ENCODE measurements at regions not wholly inside any gene's neighbourhood (a gene's known extent, or its start where the extent isn't known, plus 50 kb on each side); places are given as distances from the start of the nearest gene placed in this dataset.
"Not testable (repeated sequence)": the region's sequence is repeated elsewhere in the genome, so short reads cannot be mapped to it uniquely, and the experiment has no call there.

DNA sequence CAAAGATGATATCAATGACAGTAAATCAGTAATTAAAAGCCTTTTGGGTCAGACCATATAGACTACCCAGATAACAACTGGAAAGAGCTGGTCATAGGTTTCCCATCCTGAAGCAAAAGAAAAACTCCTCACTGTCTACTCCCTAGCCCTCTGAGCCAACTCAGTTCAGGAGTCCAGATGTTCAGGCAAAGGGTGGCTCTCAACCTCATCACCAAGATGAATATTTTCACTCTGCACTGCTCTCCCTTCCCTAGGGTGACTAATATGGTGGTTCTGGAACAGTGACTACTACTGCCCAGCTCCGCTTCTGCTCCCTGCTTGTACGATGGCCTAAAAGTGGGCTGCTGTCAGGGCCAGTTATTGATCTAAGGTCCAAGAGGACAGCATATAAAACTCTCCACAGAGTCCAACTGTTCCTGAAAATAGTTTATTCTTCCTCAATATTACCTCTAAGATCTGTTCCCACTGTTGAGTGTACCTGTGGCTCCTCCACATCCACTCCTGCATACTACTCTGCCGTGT, 263.4 kb upstream of the SLC30A5 start:
- DNase-seq = no peak

DNA sequence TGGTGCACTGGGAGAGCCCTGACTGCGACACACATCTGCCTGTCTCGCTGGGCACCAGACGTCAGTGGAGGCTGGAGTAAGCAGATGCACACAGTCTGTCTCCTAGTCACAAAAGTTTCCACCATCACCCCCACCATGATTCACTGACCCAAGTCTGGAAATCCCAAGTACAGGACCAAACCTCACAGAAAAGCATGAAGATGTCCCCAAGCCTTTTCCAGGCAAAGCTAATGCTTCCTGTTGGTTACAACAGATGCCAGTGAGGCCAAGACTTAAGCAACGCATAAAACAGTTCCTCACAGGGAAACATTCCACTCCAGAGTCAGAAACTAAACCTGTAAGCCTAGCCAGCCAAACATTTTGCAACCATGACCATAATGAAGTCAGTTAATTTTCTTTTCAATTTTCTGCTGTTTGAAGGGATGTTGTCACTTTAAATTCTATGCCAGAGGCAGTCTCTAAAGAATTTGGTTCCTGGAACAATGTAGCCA, 259.3 kb upstream of the SLC30A5 start:
- no peak for DNase-seq

DNA sequence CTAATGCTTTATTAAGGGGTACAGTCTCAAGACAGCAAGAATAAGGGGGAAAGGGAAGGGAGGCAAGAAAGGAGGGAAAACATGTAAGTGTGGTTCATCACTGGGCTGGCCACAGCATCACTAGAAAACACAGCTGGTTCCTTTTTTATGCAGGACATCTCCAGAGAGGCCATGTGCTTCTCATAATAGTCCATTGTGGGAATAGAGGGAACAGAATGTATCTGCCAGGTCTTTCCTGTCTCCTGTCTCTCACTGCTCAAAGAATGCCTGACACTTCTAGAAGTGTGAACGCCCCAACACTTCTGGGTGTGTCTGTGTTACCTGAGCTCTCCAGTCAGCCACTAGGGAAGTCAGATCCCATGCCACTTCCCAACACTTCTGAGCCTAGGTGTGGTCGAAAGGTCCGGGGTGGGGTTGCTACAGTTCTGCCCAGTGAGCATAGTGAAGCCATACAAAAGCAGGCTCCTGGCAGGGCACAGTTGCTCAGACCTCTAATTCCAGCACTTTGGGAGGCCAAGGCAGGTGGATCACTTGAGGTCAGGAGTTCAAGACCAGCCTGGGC, 255.6 kb upstream of the SLC30A5 start:
- DNase-seq = no peak

DNA sequence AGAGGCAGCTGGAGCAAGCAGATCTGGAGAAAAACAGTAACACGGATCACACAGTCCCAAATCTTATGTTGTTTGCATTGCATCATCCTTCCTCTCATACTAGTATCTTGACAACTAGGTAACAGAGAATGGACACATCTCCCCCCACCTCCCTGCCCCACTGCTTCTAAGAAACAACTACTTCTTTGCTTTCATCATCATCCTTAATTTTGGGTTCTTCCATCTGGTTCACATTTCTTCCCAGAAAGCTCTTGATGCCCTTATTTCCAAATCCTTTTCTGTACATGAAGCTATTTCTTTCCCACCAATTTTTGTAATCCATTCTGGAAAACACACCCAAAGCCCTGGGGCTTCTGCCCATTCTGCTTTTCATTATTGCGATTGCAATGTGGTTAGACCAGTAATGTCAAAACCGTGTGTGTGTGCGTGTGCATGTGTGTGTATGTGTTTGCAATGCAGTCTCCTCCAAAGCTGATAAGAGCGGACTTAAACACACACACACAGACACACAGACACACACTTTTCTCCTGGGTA, 254.7 kb upstream of the SLC30A5 start:
- no peak for DNase-seq

DNA sequence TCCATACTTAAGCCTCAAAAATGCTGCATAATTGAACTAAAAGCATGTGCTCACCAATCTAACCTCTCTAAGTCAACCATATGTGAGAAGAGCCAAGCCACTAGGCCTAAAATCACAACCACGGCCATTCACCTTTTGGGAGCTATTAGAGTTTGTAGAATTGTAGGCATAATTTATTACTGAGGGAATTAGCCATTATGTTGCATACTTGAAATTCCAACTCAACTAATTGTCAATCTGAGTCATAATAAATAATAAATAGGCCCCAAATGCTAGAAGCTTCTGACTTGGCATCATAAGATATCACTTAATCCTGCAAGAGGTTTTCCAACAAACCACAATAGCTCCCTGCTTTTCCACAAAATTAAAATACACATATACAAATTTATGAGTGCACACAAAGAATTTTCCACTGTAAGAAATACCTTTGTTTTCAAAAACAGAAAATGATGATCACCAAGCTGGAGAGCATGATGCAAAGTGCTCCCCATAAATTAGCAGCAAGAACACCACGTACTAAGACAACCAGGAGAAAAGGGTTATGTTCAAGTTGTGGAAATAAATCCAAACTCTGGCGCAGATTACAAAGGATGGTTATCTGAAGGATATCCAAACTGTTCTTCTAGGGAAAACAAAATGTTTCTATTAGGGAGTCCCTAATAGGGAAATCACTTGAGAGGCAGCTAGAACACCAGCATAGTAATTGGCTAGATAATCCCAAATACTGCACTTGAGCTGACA, 250.0 kb upstream of the SLC30A5 start:
- DNase-seq = no peak

DNA sequence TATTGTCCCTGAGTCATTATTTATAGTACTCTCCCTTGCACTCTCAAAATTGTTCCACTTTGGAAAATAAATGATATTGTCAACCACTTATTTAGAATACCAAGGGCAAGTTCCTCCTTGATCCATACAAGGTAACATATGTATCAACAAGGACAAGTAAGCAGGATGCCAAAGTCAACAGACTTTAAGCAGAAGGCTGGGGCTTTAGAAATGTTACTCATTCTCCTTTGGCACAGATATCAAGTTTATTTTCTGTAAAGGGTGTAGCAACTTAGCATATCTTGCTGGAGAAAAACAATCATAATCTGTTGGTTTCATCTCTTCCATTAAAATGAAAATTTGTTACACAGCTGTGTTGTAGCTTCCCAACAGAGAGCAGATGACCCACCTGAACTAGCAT, 248.7 kb upstream of the SLC30A5 start:
- no peak for DNase-seq

DNA sequence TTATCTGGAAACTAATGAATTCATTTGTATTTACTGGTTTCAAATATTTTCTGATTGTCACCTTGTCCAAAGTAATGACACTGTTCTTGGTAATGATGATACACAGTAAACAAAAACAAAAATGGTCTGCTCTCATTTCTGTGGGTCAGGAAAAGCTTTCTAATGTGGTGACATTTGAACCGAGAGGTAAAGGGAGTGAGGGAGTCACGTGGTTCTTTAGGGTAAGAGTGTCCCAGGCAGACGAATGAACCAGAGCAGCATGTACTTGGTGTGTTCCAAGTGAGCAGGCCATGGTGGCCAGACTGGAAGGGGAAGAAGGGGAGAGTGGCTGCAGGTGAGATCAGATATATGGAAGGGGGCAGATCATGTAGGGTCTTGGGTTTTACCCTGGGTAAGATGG, 247.0 kb upstream of the SLC30A5 start:
- DNase-seq = no peak

DNA sequence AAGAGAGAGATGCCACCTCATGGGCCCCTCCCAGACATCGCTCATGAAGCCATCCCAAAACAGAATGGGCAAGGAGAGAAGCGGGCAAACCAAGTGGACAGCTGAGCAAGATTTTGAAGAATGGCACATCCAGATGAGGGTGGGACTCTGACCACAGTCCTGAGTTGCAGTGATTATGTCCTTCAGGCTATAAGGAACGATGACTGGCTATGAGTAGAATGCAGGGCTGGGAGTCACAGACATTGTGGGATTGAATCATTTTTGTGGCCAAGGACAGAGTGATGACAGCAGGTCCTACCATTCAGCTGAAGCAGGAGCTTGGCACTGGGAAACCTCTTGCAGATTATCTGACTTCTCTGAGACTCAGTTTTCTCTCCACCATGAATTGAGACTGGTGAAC, 245.7 kb upstream of the SLC30A5 start:
- no peak for DNase-seq

DNA sequence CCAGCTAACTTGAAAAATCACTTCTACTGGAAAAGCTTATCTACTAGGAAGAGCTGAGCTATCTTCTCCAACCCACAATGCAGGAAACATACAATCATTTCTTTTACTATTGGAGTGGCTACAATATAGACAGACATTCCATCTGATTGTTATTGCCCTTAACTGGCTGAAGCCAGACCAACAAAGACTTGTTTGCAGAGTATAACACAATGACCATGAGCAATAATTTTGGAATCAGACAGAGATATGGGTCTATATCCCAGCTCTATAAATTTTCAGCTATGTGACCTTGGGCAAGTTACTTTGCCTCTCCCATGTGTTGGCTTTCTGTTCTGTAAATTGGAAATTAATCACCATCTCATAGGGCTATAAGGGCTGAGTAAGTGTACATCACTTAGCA, 244.7 kb upstream of the SLC30A5 start:
- DNase-seq = no peak

DNA sequence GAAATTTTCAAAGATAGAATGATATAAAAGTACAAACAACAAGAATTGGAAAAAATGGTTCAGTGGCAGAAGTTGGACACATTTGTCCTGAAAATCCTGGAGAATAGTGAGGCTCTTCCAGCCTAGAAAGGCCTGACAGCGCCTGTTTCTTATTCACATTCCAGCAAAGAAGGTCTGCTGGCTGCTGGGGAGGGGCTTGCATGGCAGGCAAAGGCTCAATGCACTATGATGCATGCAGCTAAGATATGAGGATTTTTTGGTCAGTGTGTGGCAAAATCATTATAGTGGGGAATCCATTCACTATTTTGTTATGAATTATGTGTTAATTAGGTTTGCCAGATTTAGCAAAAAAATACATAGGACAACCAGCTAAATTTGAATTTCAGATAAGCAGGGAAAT, 243.9 kb upstream of the SLC30A5 start:
- DNase-seq = no peak

DNA sequence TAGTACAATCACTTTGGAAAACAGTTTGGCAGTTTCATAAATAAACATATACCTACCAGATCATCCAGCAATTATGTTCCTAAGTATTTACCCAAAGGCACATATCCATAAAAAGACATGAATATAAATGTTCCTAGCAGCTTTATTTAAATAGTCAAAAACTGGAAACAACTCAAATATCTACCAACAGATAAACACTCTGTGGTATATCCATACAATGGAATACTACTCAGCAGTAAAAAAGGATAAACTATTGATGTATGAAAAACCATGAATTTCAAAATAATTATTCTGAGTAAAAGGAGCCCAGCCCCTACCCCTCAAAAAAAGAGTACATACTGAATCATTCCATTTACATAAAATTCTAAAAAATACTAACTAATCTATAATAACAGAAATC, 232.7 kb upstream of the SLC30A5 start:
- no peak for DNase-seq

DNA sequence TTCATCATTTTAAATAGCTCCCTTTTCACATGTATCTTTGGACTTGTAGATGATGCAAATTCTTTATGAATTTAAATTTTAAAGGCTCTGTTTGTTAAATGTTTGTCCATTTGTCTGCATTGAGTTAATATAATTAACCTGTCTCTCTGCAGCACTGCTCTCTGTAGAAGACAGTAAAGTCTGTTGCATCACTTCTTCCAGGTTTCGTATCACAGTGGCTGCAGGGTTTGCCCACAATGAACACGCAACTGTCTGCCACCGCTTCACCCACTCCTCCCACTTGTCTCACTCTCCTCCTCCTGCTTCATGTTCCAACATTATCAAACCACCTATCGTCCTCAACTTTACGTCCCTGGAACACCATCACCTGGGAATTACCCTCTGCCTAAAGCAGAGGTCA, 231.3 kb upstream of the SLC30A5 start:
- DNase-seq = no peak

DNA sequence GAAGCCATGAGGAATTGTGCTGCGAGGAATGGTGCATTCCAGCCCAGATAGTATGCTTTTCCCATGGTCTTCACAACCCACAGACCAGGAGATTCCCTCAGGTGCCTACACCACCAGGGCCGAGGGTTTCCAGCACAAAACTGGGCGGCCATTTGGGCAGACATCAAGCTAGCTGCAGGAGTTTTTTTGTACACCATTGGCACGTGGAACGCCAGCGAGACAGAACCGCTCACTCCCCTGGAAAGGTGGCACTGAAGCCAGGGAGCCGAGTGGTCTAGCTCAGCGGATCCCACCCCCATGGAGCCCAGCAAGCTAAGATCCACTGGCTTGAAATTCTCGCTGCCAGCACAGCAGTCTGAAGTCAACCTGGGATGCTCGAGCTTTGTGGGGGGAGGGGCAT, 228.6 kb upstream of the SLC30A5 start:
- not testable (repeated sequence) for DNase-seq

DNA sequence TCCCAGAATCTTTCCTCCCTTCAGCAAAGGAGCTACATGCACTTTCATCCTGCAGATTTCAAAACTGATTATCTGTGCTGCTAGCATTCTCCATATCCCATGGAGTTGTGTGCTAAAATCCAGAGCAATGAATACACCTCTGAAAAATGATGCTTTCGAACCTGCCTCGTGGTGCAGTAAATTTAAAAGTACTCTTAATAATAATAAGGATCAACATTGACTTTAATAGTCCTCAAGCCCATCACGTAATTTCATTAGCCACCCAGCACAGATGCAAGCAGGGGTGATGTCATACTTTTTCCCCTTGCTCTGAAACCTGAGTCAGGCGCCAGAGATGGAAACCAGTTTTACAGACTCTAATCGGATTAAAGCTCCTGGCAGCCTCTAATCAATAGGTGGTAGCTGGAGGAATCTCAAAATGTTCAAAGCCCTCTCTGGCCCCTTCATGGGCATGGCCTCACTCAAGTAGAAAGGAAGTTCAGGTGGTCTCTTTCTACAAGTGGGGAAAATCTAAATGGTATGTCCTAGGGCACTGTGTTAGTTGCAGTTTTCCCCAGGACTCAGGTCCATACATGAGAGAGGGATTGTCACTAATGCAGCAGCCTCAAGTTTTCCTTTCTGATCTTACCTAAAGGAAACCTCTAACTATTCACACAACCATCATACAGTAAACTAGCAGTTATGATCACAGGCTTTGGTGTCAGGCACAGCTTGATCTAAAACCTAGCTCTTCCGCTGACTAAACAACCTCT, 221.6 kb upstream of the SLC30A5 start:
- no peak for DNase-seq

DNA sequence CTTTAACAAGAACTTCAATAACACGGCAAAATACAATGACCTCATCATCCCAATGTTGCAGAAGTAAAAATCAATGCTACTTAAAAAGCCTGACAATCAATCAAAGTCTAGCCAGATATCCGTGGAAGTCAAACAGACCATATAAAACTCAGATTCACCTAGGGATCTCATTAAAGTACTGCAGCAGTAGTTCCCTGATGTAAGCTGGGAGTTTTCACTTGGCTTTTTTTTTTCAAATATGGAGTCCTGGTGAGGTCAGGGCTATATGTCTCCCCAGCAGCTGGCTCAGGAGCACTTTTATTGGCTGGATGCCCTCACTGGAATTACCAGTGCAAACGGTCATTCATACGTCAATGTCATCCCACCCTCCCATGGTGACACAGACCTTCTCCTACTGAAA, 220.6 kb upstream of the SLC30A5 start:
- no peak for DNase-seq

DNA sequence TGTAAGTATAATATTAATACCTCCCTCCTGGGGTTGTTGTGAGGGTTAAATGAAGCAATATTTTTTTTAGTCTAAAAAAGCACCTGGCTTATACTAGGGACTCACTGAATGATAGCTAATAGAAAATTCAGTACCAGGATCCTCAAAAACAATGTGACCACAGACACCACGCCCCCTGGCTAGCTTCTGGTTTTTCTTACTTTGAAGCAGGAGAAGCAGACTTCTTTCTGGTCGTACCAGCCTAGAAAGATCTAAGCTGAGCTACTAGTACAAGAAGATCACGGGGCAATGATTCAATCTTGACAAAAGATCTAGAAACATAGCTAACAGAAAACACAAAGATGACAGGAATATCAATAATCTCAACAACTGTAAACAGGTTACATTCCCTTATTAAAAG, 218.5 kb upstream of the SLC30A5 start:
- no peak for DNase-seq

DNA sequence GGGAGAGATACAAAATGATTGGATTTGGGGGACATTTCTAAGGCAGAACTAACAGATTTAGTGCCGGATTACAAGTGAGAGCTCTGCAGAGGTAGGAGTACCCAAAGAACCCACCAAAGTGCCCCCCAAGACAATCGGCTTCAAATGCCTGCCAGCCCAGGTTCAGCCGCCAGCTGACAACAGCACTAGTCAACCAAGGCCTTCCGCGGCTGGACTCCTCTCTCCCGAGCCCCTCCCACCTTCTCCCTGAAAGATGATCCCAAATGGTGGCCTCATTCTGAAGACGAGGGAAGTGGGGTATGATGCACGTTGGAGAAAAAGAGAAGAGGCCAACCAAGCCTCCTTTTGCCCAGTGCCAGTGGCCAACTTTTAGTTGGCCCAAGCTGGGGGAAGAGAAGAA, 210.4 kb upstream of the SLC30A5 start:
- no peak for DNase-seq

DNA sequence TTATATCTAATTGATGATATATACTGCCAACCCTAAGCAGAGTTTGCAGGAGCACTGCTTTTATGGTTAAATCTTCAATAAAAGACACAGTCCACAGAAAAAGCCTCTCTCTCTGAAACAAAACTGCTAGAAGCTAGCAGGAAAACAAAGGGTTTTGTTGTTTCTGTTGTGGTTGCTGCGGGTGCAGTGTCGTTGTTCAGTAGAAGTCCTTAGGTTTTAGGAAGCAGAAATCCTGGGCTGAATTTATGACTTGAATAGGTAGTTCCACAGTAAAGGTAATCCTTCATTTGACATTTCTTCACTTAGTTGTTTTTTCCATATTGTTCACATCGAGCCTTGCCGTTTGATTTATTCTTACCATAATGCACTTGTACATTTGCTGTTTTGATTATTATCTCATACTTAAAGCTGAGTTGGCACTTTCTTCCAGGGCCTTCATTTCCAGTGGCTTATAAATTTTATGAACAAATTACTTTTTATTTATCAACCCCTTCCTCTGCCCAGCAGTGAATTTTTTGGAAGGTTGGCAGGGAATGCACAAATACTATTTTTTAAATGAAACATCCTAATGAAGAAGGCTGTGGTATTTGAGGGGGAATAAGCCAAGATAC, 209.6 kb upstream of the SLC30A5 start:
- no peak for DNase-seq

DNA sequence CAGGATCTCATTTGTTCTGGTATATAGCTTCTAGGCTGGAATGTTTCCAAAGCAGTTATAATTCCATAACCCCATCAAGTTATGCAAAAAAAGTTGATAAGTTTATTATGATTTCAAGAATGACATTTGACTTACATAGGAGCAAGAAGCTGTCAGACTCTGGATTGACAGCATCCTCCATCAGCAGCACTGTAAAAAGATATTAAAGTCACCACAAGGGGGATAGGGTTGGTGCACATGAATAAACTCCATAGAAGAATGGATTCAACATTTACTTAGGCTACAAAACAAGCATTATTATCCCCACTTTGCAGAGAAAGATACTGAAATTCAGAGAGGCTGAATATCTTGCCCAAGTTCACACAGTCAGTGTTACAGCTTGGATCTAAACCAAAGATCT, 208.9 kb upstream of the SLC30A5 start:
- DNase-seq = no peak

DNA sequence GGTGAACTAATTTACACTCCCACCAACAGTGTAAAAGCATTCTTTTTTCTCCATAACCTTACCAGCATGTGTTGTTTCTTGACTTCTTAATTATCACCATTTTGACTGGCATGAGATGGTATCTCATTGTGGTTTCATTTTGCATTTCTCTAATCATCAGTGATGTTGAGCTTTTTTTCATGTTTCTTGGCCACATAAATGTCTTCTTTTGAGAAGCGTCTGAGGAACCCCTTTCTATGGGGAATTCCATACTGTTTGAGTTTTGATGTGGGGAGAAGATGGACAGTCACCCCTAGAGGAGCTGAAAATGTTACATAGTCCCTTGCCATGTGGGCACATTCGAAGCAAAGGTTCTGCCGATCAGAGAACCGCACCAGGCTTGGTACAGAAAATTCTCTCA, 207.0 kb upstream of the SLC30A5 start:
- no peak for DNase-seq

DNA sequence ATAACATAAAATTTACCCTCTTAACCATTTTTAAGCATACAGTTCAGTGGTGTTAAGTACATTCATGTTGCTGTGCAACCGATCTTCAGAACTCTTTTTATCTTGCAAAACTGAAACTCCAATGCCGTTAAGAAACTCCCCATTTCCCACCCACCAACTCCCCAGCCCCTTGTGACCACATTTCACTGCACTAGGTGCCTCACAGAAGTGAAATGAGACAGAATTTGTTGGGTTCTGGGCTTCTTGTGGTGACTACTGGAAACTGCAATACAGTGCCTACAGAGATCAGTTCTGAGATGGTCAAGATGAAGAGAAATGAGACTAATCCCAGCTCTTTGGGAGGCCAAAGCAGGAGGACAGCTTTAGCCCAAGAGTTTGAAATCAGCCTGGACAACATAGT, 202.1 kb upstream of the SLC30A5 start:
- no peak for DNase-seq

DNA sequence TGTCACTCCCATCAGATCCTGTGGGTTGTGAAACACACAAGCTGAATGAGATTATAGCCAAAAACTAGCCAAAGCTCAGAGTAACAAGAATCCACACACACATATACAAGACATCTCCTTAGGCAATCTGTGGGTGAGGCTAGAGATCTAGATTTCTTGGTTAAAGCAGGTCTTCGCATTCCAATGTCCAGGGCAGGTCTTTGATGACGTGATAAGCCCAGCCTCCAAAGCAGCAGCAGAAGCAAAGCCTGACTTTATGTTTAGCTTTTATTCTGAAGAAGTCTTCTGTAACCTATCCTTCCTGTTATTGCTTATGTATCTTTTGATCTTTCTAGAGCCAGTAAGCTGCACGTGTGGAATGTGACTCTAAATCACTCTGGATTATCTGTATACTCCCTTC, 199.1 kb upstream of the SLC30A5 start:
- no peak for DNase-seq

DNA sequence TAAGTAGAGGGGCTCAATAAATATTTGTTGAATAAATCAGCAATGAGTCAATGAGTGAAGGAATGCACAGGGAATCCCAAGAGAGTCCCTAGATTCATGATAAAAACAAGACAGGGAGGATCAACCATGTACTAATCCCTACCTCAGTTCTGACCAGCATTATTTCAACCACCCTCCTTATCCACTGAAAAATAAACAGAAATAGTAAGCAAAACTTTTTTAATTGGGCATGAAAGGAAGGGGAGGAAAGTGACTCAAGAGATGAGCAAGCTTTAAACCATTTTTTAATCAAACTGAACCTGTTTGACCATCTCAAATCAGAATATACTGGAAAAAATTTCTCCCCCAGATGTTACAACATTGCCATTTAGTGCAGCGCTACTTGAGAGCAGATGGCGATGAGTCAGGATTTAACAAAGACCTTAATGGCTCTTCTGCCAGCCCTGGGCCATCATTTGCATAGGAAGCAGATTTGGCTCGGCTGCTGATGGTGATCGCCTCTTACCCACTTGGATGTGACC, 194.8 kb upstream of the SLC30A5 start:
- peak; percentile 8 to 32 for DNase-seq
